Testis (tissue), 2 donors: ENCODE measurements at regions not wholly inside any gene's neighbourhood (a gene's known extent, or its start where the extent isn't known, plus 50 kb on each side); places are given as distances from the start of the nearest gene placed in this dataset.

Source experiments
- CTCF ChIP-seq, 3 experiments: fragments of 450-650 bp in 2 of 3; fragments of 200-600 bp in 1 of 3; sonication (generic) in 1 of 3; IDR thresholded peaks; one replicate each; pipeline ENCODE4 v1.5.1; 2016 to 2019; ENCODE audit warnings: antibody characterized with exemption in 3 of 3, mild to moderate bottlenecking in 2 of 3, moderate library complexity in 1 of 3
- POLR2A ChIP-seq: fragments of 450-650 bp; IDR thresholded peaks from one replicate; pipeline ENCODE4 v1.6.1; 2017; ENCODE audit warnings: antibody characterized with exemption, mild to moderate bottlenecking, moderate library complexity

DNA sequence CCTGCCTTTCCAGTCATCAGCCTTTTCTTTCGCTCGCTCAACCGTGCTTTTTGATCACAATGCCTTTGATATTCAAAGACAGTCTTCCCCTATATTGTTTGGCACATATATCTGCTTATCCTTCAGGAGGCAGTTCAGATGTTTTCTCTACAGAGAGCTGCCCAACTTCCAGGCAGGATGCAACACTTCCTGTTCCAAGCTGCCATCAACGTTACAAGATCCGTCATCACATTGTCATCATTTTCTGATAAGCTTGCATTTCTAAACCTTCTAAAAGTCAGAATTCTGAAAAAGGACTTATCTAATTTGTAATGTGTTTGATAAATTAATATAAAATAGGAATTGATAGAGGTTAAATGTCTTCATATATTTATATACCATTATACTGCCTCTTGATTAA, 574.2 kb downstream of the TBC1D4 start:
- TF ChIP-seq CTCF (IDR thresholded peaks at IDR 0.05) = no peak
- no peak for TF ChIP-seq POLR2A
